GM12873 (cell line): ENCODE measurements at regions not wholly inside any gene's neighbourhood (a gene's known extent, or its start where the extent isn't known, plus 50 kb on each side); places are given as distances from the start of the nearest gene placed in this dataset.

Experiments used
- TF ChIP-seq, protein P1 (sequence below): IDR thresholded peaks from 2 replicates; pipeline ENCODE4 v1.5.1; 2012; ENCODE audit warnings: low read depth, mild to moderate bottlenecking, moderate library complexity, low read length, control low read depth; ENCODE audit not compliant: insufficient read depth; ENCODE audit errors: missing control alignments

DNA sequence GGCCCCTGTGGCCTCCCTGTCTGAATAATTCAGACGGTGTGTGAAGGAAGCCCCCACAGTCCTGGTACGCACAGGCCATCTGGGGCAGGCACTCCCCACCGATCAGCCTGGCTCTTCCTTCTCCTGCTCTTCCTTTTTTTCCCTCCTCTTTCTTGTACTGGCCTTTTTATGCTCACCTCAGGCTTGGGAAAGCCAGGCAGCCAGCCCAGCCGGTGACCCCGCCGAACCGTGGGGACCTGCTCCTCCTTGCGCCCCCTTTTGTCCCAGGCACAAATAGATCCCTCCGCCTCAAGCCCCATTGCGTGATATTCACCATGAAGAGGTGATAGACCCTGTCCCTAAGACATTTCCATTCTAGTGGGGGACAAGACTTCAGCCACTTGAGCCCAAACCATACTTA is 80.2 kb upstream of the BRD7 start:
- TF ChIP-seq, protein P1, sequence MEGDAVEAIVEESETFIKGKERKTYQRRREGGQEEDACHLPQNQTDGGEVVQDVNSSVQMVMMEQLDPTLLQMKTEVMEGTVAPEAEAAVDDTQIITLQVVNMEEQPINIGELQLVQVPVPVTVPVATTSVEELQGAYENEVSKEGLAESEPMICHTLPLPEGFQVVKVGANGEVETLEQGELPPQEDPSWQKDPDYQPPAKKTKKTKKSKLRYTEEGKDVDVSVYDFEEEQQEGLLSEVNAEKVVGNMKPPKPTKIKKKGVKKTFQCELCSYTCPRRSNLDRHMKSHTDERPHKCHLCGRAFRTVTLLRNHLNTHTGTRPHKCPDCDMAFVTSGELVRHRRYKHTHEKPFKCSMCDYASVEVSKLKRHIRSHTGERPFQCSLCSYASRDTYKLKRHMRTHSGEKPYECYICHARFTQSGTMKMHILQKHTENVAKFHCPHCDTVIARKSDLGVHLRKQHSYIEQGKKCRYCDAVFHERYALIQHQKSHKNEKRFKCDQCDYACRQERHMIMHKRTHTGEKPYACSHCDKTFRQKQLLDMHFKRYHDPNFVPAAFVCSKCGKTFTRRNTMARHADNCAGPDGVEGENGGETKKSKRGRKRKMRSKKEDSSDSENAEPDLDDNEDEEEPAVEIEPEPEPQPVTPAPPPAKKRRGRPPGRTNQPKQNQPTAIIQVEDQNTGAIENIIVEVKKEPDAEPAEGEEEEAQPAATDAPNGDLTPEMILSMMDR, result no peak

GRCh38 chr16:50448522-50448921 is 79.7 kb upstream of the BRD7 start:
- TF ChIP-seq, protein P1, result peak; percentile 11

- TF ChIP-seq, protein P1, result no peak
Observed at GRCh38 chr16:50446861-50447260, 78.1 kb upstream of the BRD7 start.

DNA sequence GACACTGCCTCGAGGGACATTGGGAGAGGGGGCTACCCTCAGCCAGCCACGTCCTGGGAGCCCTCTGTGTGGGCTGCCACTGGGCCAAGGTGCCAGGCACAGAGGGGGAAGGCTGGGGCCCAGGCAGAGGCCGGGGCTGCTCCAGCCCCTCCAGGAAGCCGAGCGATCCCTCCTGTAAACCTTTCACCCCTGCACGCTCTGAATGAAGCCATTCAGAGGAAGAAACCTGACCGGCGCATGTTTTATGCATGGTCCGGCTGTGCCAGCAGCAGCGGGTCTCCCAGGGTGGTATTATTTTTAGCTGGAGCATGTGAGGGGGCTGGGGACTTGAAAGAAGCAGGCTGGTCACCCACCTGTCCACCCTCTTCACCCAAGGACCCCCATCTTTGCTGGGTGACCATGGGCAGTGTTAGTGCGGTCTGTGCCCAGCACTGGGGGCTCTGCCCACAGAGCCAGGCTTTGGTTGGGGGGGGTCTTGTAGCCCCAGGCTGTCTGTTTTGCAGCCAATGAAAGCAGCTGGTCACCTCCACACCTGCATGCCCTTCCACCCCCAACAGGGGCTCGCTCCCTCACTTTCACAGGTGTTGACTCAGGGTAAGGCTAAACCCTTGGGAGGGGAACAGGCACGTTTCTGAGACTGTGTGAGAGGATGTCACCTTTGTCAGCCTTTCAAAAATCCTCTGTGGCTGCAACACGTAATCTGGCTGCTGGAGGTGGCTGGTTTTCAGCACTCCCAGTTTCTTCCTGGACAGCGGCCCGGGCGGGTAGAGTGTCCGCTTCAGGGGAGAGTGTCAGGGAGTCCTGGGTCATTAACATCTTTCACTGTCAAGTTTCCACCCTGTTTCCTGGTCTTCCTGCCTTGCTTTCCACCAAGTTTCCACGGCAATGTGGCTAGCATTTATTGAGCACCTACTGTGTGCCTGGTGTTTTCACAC is 77.1 kb upstream of the BRD7 start:
- TF ChIP-seq, protein P1, result no peak

GRCh38 chr16:50444526-50444925 is 75.7 kb upstream of the BRD7 start:
- TF ChIP-seq, protein P1, result no peak

DNA sequence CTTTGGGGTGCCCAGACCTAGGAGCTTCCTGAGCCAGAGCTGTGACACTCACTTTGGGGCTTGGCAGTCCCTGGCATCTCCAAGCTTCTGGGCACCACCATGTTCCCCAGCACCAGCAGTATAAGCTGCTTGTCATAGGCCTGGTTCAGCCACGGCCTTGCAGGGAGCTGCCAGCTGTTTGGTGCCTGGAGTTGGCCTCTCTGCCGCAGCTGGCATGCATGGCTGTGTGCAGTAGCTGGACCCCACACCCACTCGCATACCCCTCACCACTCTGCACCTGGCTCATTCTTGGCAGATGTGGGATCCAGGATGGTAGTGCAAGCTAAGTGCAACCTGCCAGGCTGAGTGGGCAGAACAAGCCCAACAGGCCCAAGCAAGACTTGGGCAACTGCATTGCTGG is 73.4 kb upstream of the BRD7 start:
- TF ChIP-seq, protein P1, result no peak

DNA sequence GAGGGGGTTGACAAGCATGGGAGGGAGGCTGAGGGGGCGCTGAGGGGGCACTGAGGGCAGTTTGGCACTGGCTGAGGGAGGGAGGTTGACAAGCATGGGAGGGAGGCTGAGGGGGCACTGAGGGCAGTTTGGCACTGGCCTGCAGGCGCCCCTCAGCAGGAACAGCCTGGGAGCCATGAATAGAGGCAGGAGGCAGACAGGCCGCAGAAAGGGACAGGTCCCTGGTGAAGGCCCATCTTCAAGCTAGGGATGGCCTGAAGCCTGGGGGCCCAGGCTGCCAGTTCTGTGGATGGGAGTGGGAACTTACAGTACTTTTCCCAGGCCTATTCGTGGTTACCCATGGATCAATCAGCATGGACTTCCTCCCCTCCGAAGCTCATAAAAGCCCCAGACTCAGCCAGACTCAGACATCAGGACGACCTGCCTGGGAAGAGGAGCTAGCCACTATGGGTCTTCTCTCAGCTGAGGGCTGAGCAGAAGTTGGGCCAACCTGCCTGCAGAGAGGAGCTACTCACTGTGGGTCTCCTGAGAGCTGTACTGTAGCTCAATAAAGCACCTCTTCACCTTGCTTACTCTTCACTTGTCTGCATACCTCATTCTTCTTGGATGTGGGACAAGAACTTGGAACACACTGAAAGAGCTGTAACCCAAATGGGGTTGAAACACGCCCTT is 72.8 kb upstream of the BRD7 start:
- TF ChIP-seq, protein P1, result no peak
